ENCODE measurements at regions not wholly inside any gene's neighbourhood (a gene's known extent, or its start where the extent isn't known, plus 50 kb on each side); places are given as distances from the start of the nearest gene placed in this dataset.
"Not testable (repeated sequence)": the region's sequence is repeated elsewhere in the genome, so short reads cannot be mapped to it uniquely, and the experiment has no call there.

DNA sequence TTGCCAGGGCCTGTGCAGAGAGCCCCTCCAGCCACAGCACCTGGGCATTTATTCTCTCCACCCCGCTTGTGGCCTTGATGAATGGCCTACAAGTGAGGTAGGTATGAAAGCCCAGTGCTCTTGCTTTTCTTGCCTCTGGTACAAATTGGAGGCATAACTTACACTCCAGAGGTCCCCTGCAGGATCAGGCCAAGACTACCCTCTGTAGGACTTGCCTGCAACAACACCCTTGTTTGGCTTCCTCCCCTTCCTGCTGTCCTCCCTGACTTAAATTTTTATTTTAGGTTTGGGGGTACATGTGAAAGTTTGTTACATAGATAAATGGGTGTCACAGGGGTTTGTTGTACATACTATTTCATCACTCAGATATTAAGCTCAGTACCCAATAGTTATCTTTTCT lies 95.7 kb downstream of the CDC42EP3 start:
- TF ChIP-seq, protein P1, sequence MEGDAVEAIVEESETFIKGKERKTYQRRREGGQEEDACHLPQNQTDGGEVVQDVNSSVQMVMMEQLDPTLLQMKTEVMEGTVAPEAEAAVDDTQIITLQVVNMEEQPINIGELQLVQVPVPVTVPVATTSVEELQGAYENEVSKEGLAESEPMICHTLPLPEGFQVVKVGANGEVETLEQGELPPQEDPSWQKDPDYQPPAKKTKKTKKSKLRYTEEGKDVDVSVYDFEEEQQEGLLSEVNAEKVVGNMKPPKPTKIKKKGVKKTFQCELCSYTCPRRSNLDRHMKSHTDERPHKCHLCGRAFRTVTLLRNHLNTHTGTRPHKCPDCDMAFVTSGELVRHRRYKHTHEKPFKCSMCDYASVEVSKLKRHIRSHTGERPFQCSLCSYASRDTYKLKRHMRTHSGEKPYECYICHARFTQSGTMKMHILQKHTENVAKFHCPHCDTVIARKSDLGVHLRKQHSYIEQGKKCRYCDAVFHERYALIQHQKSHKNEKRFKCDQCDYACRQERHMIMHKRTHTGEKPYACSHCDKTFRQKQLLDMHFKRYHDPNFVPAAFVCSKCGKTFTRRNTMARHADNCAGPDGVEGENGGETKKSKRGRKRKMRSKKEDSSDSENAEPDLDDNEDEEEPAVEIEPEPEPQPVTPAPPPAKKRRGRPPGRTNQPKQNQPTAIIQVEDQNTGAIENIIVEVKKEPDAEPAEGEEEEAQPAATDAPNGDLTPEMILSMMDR (IDR thresholded peaks at IDR 0.05), result no peak
- DNase-seq, result no peak
- 93 to 100% (median 93%) methylated on average over 1 of the region's 1 CpG for WGBS, 3 donors
- ATAC-seq, result no peak
- Histone ChIP-seq H3K36me3 (ENCODE audit: insufficient read depth in 1 of 2, low read depth in 1 of 2) (no peaks in the 10 kb centered on the region), H3K4me3 (no peak overlapping the region), H3K4me1 (peaks cover 4% of the 10 kb centered on the region), H3K27ac (no peak overlapping the region), H3K27me3 (ENCODE audit: insufficient read depth in 3 of 3, low read length in 2 of 3) (no peaks in the 10 kb centered on the region), H3K9me3 (no peaks in the 10 kb centered on the region)
- intact Hi-C loops (cut with DNase I), result no loop called here

DNA sequence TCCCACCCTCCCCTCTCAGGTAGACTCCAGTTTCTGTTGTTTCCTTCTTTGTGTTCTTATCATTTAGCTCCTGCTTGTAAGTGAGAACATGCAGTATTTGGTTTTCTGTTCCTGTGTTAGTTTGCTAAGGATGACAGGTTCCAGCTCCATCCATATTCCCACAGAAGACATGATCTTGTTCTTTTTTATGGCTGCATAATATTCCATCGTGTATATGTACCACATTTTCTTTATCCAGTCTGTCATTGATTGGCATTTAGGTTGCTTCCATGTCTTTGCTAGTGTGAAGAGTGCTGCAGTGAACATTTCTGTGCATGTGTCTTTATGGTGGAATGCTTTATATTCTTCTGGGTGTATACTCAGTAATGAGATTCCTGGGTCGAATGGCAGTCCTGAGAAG lies 95.2 kb downstream of the CDC42EP3 start:
- WGBS, 3 donors, result 95 to 100% (median 96%) methylated on average over 2 of the region's 2 CpGs
- H3K9me3 ChIP-seq; intact Hi-C loops (cut with DNase I): not testable (repeated sequence)

DNA sequence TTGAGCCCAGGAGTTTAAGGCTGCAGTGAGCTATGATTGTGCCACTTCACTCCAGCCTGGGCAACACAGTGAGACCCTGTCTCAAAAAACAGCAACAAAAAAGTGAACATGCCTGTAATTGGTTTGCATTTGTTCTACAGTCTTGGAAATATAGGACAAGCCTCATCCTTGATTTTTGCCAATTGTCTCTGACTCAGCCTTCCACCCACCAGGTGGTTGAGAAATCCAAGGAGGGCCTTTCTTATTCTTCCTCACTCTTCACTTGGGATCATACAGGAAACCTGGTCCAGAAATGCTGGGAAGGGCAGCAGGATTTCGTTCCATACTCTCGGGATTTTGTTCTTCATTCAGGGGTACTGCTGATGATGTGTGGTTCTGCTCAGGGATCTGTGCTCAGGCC lies 94.6 kb downstream of the CDC42EP3 start:
- H3K4me3 ChIP-seq, result no peak overlapping the region
- no peaks in the 10 kb centered on the region for H3K4me1 ChIP-seq
- H3K27me3 ChIP-seq (ENCODE audit: insufficient read depth in 3 of 3, low read length in 2 of 3), result no peaks in the 10 kb centered on the region
- no peak overlapping the region for H3K27ac ChIP-seq
- DNase-seq, result no peak
- 95 to 97% (median 96%) methylated on average over 2 of the region's 2 CpGs for WGBS, 3 donors
- intact Hi-C loops (cut with DNase I), result no loop called here
- ATAC-seq, result no peak
- no peaks in the 10 kb centered on the region for H3K9me3 ChIP-seq
- TF ChIP-seq, protein P1 (IDR thresholded peaks at IDR 0.05), result no peak
- no peaks in the 10 kb centered on the region for H3K36me3 ChIP-seq (ENCODE audit: insufficient read depth in 1 of 2, low read depth in 1 of 2)

More for the DNA sequence above, 95.2 kb downstream of the CDC42EP3 start:
- not testable (repeated sequence) for H3K27me3 ChIP-seq (ENCODE audit: insufficient read depth in 3 of 3, low read length in 2 of 3); H3K27ac ChIP-seq; H3K36me3 ChIP-seq (ENCODE audit: insufficient read depth in 1 of 2, low read depth in 1 of 2); ATAC-seq; H3K4me1 ChIP-seq; DNase-seq; H3K4me3 ChIP-seq

DNA sequence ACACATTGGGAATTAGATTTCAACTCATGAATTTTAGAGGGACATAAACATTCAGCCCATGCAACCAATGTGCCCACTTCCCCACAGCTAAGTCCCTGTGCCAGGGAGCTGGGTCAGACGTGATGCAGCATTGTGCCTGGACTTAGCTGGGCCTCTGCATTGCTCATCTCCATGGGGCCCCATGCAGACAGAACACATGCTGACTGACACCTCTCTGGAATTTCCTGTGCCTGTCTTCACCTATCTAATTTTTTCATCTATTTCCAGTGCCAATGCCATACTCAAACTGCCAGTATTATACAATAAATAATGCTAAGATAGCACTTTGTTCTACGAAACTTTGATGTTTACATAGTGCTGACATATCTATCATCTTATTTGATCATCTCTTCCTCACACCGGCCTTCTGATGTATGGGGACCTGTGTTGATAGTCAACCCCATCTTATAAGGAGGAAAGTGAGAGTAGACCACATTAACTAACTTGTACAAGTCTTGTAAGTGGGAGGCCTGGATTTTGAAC lies 92.2 kb downstream of the CDC42EP3 start:
- ATAC-seq (no peak), DNase-seq (no peak)
- no peak overlapping the region for H3K27ac ChIP-seq
- H3K27me3 ChIP-seq (ENCODE audit: insufficient read depth in 3 of 3, low read length in 2 of 3), result no peaks in the 10 kb centered on the region
- intact Hi-C loops (cut with DNase I), result no loop called here
- 95 to 97% (median 96%) methylated on average over 3 of the region's 3 CpGs for WGBS, 3 donors
- TF ChIP-seq, protein P1 (IDR thresholded peaks at IDR 0.05), result no peak
- H3K4me1 ChIP-seq, result no peaks in the 10 kb centered on the region
- no peaks in the 10 kb centered on the region for H3K9me3 ChIP-seq
- H3K36me3 ChIP-seq (ENCODE audit: insufficient read depth in 1 of 2, low read depth in 1 of 2), result no peaks in the 10 kb centered on the region
- no peak overlapping the region for H3K4me3 ChIP-seq

DNA sequence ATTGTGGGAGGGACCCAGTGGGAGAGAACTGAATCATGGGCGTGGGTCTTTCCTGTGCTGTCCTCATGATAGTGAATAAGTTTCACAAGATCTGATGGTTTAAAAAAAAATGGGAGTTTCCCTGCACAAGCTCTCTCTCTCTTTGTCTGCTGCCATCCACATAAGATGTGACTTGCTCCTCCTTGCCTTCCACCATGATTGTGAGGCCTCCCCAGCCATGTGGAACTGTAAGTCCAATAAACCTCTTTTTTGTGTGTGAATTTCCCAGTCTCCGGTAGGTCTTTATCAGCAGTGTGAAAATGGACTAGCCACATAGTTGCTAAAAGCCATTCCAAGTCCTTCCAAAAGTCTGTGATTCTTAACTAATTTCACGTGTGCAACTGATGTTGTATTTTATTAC lies 91.5 kb downstream of the CDC42EP3 start:
- ATAC-seq; H3K27me3 ChIP-seq (ENCODE audit: insufficient read depth in 3 of 3, low read length in 2 of 3): not testable (repeated sequence)
- 94% methylated on average over 3 of the region's 3 CpGs for WGBS, 3 donors

DNA sequence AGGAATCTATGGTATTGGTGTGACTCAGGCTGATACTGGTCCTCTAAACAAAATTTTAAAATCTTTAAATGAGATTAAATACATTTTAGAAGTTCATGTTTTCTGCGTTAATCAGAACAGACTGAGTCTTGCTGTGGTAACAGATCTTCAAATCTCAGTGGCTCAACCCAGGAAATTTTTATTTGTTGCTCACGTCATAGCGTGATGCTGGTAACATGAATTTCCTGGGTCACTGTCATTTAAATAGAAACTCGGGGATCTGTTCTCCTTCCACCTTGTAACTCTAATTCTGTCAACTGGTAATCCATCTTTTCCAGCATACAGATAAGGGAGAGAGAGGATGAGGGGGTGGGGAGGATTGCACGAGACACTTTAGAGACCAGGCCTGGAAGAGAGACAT lies 90.0 kb downstream of the CDC42EP3 start:
- TF ChIP-seq, protein P1 (IDR thresholded peaks at IDR 0.05), result no peak
- Histone ChIP-seq H3K4me3 (no peak overlapping the region), H3K27me3 (ENCODE audit: insufficient read depth in 3 of 3, low read length in 2 of 3) (no peaks in the 10 kb centered on the region), H3K36me3 (ENCODE audit: insufficient read depth in 1 of 2, low read depth in 1 of 2) (no peaks in the 10 kb centered on the region), H3K4me1 (peaks cover 12% of the 10 kb centered on the region), H3K27ac (no peak overlapping the region), H3K9me3 (no peaks in the 10 kb centered on the region)
- ATAC-seq (no peak), DNase-seq (no peak)
- intact Hi-C loops (cut with DNase I), result no loop called here
- 84 to 94% (median 90%) methylated on average over 5 of the region's 5 CpGs for WGBS, 3 donors

More for the DNA sequence above, 91.5 kb downstream of the CDC42EP3 start:
- H3K4me1 ChIP-seq; DNase-seq; intact Hi-C loops (cut with DNase I); H3K9me3 ChIP-seq; H3K36me3 ChIP-seq (ENCODE audit: insufficient read depth in 1 of 2, low read depth in 1 of 2); H3K4me3 ChIP-seq; H3K27ac ChIP-seq: not testable (repeated sequence)

Measured in psoas muscle (tissue), 7 donors.